OCI-LY1 (cell line): ENCODE measurements at regions not wholly inside any gene's neighbourhood (a gene's known extent, or its start where the extent isn't known, plus 50 kb on each side); places are given as distances from the start of the nearest gene placed in this dataset.

Experiments used
- CTCF ChIP-seq: fragments of 200-600 bp; sonication (generic), shearing (Covaris generic); IDR thresholded peaks from 2 replicates; pipeline ENCODE4 v1.5.1; 2017; ENCODE audit warnings: mild to moderate bottlenecking, antibody characterized with exemption, low read length, moderate library complexity, mixed read lengths
- EZH2 ChIP-seq: fragments of 200-600 bp; sonication (generic), shearing (Covaris generic); IDR thresholded peaks from 2 replicates; pipeline ENCODE4 v1.8.0; 2017; ENCODE audit warnings: borderline replicate concordance, mixed run types, mild to moderate bottlenecking, antibody characterized with exemption, low read length, moderate library complexity, mixed read lengths

GRCh38 chr2:65876114-65876513 is 443.7 kb upstream of the SPRED2 start:
- TF ChIP-seq CTCF, result no peak
- no peak for TF ChIP-seq EZH2
